NT2/D1 (cell line): ENCODE measurements at regions not wholly inside any gene's neighbourhood (a gene's known extent, or its start where the extent isn't known, plus 50 kb on each side); places are given as distances from the start of the nearest gene placed in this dataset.

ENCODE experiments used
- DNase-seq: peaks from one replicate; pipeline ENCODE4 v3.0.0-alpha.2; 2011; ENCODE audit warnings: low read depth, low spot score
- H3K27me3 ChIP-seq: 2 replicates; pipeline ENCODE4 v1.6.0; 2011; ENCODE audit warnings: mild to moderate bottlenecking; ENCODE audit not compliant: insufficient read length, insufficient read depth
- H3K36me3 ChIP-seq: 2 replicates; pipeline ENCODE4 v1.6.1; 2011; ENCODE audit warnings: mild to moderate bottlenecking, low read length, mixed read lengths; ENCODE audit not compliant: insufficient read depth, insufficient read length
- H3K4me1 ChIP-seq: 2 replicates; pipeline ENCODE4 v1.5.1; 2011; ENCODE audit not compliant: insufficient read depth, insufficient read length
- H3K4me3 ChIP-seq: 2 replicates; pipeline ENCODE4 v1.5.1; 2011; ENCODE audit warnings: low read depth; ENCODE audit not compliant: insufficient read length
- H3K9ac ChIP-seq: 2 replicates; pipeline ENCODE4 v1.6.0; 2011; ENCODE audit warnings: low read depth; ENCODE audit not compliant: insufficient read length
- H3K9me3 ChIP-seq: 2 replicates; pipeline ENCODE4 v1.5.1; 2011; ENCODE audit warnings: mild to moderate bottlenecking, low read length; ENCODE audit not compliant: insufficient read depth
- SUZ12 ChIP-seq: IDR thresholded peaks from 2 replicates; pipeline ENCODE4 v1.6.1; 2011; ENCODE audit not compliant: insufficient read length, insufficient read depth; ENCODE audit errors: extremely low read depth
- YY1 ChIP-seq: IDR thresholded peaks from 2 replicates; pipeline ENCODE4 v1.6.1; 2011; ENCODE audit not compliant: insufficient read length, insufficient read depth
- ZNF274 ChIP-seq: IDR thresholded peaks from 2 replicates; pipeline ENCODE4 v1.6.1; 2011; ENCODE audit warnings: mild to moderate bottlenecking, low read depth, low read length

DNA sequence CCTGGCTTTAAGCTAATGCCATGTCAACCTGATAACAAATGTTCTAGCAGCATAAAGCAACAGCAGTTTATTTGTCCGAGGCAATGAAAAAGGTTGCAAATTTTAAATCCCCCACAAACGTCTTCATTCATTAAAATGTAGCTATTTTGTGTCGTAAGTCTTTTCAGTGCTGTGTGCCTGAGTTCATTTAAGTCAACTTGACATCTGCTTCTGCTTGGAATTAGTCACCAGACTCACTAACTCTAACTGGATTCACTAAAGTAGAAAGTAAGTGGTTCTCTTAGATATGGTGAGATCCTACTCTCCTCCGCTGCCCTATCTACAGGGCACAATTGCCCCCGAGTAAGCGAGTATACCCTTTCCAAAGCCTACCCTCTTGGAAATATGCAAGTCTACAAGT, 118.4 kb upstream of the CHRM3 start:
- H3K4me1 ChIP-seq: no peaks in the 10 kb centered on the region
- no peak overlapping the region for H3K4me3 ChIP-seq
- no peaks in the 10 kb centered on the region for H3K9me3 ChIP-seq
- no peak for DNase-seq
- H3K36me3 ChIP-seq: no peaks in the 10 kb centered on the region
- TF ChIP-seq ZNF274 (no peak), SUZ12 (no peak), YY1 (no peak)
- no peaks in the 10 kb centered on the region for H3K27me3 ChIP-seq
- no peak overlapping the region for H3K9ac ChIP-seq

DNA sequence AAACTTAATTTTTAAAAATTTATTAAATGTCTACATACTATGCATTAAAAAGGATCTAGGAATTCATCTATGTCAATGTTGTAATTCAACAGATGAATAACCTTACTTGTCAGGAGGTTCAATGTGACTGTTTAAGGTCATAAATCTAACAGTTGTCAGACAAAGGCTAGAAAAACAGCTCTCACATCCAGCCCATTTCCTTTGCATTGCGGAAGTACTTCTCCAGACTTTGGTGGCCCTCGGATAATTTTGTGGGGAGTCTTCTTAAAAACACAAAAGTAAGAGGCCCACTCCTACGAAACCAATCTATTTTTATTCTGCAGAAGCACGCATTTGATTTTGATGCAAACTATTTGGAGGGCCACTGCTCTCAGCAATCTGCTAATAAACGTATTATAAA, 122.6 kb upstream of the CHRM3 start:
- H3K9ac ChIP-seq: no peak overlapping the region
- H3K4me1 ChIP-seq: no peaks in the 10 kb centered on the region
- TF ChIP-seq ZNF274: no peak
- TF ChIP-seq YY1: no peak
- H3K27me3 ChIP-seq: no peaks in the 10 kb centered on the region
- H3K4me3 ChIP-seq: no peak overlapping the region
- no peaks in the 10 kb centered on the region for H3K9me3 ChIP-seq
- DNase-seq: no peak
- H3K36me3 ChIP-seq: no peaks in the 10 kb centered on the region

DNA sequence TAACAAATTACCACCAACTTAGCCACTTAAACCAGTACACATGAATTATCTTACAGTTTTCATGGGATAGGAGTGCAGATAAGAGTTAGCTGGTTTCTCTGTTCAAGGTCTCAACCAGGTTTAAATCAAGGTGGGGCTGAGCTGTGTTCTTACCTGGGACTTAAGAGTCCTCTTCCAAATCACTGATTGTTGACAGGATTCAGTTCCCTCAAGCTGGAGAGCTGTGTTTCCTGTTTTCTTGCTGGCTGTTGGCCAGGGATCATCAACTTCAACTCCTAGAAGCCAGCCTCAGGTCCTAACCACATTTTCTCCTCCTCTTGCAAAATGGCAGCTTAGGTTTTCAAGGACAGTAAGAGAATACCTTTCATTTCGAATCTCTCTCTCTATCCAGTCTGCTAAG, 123.8 kb upstream of the CHRM3 start:
- no peak overlapping the region for H3K4me3 ChIP-seq
- no peaks in the 10 kb centered on the region for H3K9me3 ChIP-seq
- TF ChIP-seq SUZ12 (no peak), YY1 (no peak), ZNF274 (no peak)
- no peak for DNase-seq
- no peaks in the 10 kb centered on the region for H3K4me1 ChIP-seq
- H3K36me3 ChIP-seq: no peaks in the 10 kb centered on the region
- no peaks in the 10 kb centered on the region for H3K27me3 ChIP-seq
- no peak overlapping the region for H3K9ac ChIP-seq

DNA sequence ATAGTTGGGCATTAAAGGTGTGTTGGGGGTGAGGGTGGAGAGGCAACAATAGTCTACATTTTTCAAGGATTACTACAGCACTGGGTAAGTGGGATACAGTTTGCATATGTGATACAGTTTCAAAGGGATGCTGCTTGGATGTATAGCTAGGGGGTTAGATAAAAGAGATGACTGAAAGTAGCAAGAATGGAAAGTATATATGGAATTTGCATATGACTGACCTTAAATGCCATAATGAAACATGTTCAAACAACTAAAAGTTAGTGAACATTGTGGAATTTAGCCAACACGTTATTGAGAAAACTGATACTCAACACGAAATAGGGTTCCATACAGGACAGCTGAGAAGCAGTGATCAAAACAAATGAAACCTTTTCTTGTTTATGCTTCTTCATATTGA, 124.8 kb upstream of the CHRM3 start:
- DNase-seq: no peak
- no peaks in the 10 kb centered on the region for H3K9me3 ChIP-seq
- H3K27me3 ChIP-seq: no peaks in the 10 kb centered on the region
- no peak overlapping the region for H3K4me3 ChIP-seq
- no peak for TF ChIP-seq SUZ12
- TF ChIP-seq YY1: no peak
- no peak for TF ChIP-seq ZNF274
- H3K4me1 ChIP-seq: no peaks in the 10 kb centered on the region
- H3K9ac ChIP-seq: no peak overlapping the region
- no peaks in the 10 kb centered on the region for H3K36me3 ChIP-seq

DNA sequence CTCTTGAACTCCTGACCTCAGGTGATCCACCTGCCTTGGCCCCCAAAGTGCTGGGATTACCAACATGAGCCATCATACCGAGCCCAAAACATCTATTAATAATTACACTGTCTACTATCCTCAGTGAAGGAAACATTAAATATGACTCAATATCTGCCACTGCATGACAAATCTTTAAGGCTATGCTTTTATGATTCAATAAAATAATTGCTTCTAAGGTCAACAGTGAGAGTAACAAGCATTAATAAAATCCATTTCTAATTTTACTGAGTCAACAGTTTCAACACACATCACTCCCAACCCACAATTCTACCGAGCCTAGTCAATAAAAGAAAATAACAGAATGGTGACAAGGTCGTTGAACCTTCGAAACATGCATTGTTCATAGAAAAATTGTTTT, 125.5 kb upstream of the CHRM3 start:
- no peak overlapping the region for H3K4me3 ChIP-seq
- H3K9ac ChIP-seq: no peak overlapping the region
- TF ChIP-seq ZNF274: no peak
- H3K4me1 ChIP-seq: no peaks in the 10 kb centered on the region
- no peaks in the 10 kb centered on the region for H3K36me3 ChIP-seq
- no peak for DNase-seq
- no peaks in the 10 kb centered on the region for H3K27me3 ChIP-seq
- no peaks in the 10 kb centered on the region for H3K9me3 ChIP-seq

DNA sequence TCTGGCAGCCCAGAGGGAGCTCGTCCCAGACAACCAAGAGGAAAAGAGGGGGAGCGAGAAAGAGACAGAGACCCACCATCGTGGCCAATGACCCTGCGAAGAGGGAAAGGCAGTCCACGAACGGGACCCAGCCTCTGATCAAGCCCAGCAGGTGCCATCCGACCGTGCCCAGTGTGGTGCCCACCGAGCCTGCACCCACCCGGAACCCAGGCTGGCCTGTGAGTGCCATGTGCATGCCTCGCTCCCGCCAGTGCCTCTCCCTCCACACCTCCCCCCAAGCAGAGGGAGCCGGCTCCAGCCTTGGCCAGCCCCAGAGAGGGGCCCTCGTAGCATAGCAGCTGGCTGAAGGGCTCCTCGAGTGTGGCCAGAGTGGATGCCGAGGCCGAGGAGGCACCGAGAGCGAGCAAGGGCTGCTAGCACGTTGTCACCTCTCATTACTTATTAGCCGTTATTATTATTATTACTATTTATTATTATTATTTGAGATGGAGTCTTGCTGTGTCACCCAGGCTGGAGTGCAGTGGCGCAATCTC, 130.7 kb upstream of the CHRM3 start:
- peaks cover 8% of the 10 kb centered on the region; the same call in 1 of the 2 replicates for H3K9me3 ChIP-seq
- H3K4me3 ChIP-seq: no peak overlapping the region
- no peak for DNase-seq
- no peaks in the 10 kb centered on the region for H3K27me3 ChIP-seq
- no peaks in the 10 kb centered on the region for H3K36me3 ChIP-seq
- TF ChIP-seq YY1 (no peak), SUZ12 (no peak)
- no peak overlapping the region for H3K9ac ChIP-seq
- no peaks in the 10 kb centered on the region for H3K4me1 ChIP-seq

DNA sequence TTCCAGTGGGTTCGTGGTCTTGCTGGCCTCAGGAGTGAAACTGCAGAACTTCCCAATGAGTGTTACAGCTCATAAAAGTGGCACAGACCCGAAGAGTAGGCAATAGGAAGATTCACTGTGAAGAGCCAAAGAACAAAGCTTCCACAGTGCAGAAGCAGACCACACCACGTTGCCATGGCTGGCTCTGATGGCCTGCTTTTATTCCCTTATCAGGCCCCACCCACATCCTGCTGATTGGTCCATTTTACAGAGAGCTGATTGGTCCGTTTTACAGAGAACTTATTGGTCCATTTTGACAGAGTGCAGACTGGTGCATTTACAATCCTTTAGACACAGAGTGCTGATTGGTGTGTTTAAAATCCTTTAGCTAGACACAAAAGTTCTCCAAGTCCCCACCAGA, 131.4 kb upstream of the CHRM3 start:
- TF ChIP-seq ZNF274 (no peak), YY1 (no peak), SUZ12 (no peak)
- Histone ChIP-seq H3K4me3 (no peak overlapping the region), H3K36me3 (no peaks in the 10 kb centered on the region), H3K9ac (no peak overlapping the region), H3K4me1 (no peaks in the 10 kb centered on the region), H3K9me3 (peaks cover 8% of the 10 kb centered on the region; the same call in 1 of the 2 replicates), H3K27me3 (no peaks in the 10 kb centered on the region)
- no peak for DNase-seq

DNA sequence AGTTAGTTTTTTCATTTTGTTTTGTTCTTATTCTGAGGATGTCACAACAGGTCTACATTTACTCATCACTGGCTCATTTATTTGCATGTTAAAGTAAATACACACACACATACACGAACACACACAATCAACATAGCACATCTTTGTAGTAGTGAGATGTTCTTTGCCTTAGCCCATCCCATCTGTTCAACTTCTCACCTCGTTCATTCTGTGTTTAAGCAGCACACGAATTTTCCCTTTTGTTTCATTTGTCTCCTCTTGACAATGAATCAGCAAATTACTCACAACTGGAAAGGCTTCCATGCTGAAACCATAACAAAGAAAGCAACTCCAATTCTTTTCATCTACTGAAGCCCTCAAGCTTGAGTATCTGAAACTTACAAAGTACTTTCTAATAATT, 133.3 kb upstream of the CHRM3 start:
- Histone ChIP-seq H3K4me3 (no peak overlapping the region), H3K4me1 (no peaks in the 10 kb centered on the region), H3K9ac (no peak overlapping the region), H3K36me3 (no peaks in the 10 kb centered on the region), H3K9me3 (peaks cover 8% of the 10 kb centered on the region; the same call in 1 of the 2 replicates), H3K27me3 (no peaks in the 10 kb centered on the region)
- TF ChIP-seq ZNF274 (no peak), SUZ12 (no peak), YY1 (no peak)
- DNase-seq: no peak
